Suprapubic skin (tissue), 4 donors: ENCODE measurements at regions not wholly inside any gene's neighbourhood (a gene's known extent, or its start where the extent isn't known, plus 50 kb on each side); places are given as distances from the start of the nearest gene placed in this dataset.
"Not testable (repeated sequence)": the region's sequence is repeated elsewhere in the genome, so short reads cannot be mapped to it uniquely, and the experiment has no call there.

Experiments
- DNase-seq, 2 donors: peaks; one replicate each; pipeline ENCODE4 v3.0.0-alpha.2; 2019; ENCODE audit warnings: low spot score in 2 of 2
- H3K27ac ChIP-seq: fragments of 200-600 bp; sonication (generic); one replicate; pipeline ENCODE4 v1.5.1; 2019
- H3K27me3 ChIP-seq: fragments of 200-600 bp; sonication (generic); one replicate; pipeline ENCODE4 v1.5.1; 2019
- H3K36me3 ChIP-seq: fragments of 200-600 bp; sonication (generic); one replicate; pipeline ENCODE4 v1.5.1; 2019
- H3K4me1 ChIP-seq: fragments of 200-600 bp; sonication (generic); one replicate; pipeline ENCODE4 v1.5.1; 2019
- H3K4me3 ChIP-seq: fragments of 200-600 bp; sonication (generic); one replicate; pipeline ENCODE4 v1.5.1; 2019; ENCODE audit warnings: mild to moderate bottlenecking
- H3K9me3 ChIP-seq: fragments of 200-600 bp; sonication (generic); one replicate; pipeline ENCODE4 v1.5.1; 2019
- CTCF ChIP-seq, 2 donors: fragments of 200-600 bp in 1 of 2; fragments of 450-650 bp in 1 of 2; sonication (generic) in 1 of 2; IDR thresholded peaks; one replicate each; pipeline ENCODE4 v1.5.1; 2016 to 2019; ENCODE audit warnings: antibody characterized with exemption in 2 of 2, mild to moderate bottlenecking in 1 of 2, moderate library complexity in 1 of 2
- EP300 ChIP-seq: sonication (generic); formaldehyde crosslinking; IDR thresholded peaks from one replicate; pipeline ENCODE4 v1.6.1; 2017; ENCODE audit warnings: antibody characterized with exemption
- POLR2A ChIP-seq, 2 donors: fragments of 450-650 bp; IDR thresholded peaks; one replicate each; pipeline ENCODE4 v1.6.1; 2017; ENCODE audit warnings: antibody characterized with exemption in 2 of 2, mild to moderate bottlenecking in 2 of 2, moderate library complexity in 2 of 2
- POLR2AphosphoS5 ChIP-seq, 3 donors: sonication (generic); formaldehyde crosslinking; IDR thresholded peaks; one replicate each; pipeline ENCODE4 v1.6.1; 2017; ENCODE audit warnings: antibody characterized with exemption in 3 of 3
- WGBS: methylation state at CpG from one replicate; pipeline ENCODE4 v1.1.5; 2018; 5-methylcytosine and 5-hydroxymethylcytosine counted together

GRCh38 chr10:30743586-30743985 is 114.0 kb upstream of the LYZL2 start:
- WGBS: 97% methylated on average over 3 of the region's 3 CpGs
- Histone ChIP-seq H3K27ac (peak overlapping the region; percentile 5), H3K27me3 (no peaks in the 10 kb centered on the region), H3K36me3 (no peaks in the 10 kb centered on the region), H3K4me3 (no peak overlapping the region), H3K4me1 (no peaks in the 10 kb centered on the region), H3K9me3 (no peaks in the 10 kb centered on the region)
- no peak for TF ChIP-seq CTCF (IDR thresholded peaks at IDR 0.05)
- TF ChIP-seq EP300: no peak
- no peak for TF ChIP-seq POLR2AphosphoS5 (IDR thresholded peaks at IDR 0.05)
- TF ChIP-seq POLR2A (IDR thresholded peaks at IDR 0.05): no peak
- no peak for DNase-seq

DNA sequence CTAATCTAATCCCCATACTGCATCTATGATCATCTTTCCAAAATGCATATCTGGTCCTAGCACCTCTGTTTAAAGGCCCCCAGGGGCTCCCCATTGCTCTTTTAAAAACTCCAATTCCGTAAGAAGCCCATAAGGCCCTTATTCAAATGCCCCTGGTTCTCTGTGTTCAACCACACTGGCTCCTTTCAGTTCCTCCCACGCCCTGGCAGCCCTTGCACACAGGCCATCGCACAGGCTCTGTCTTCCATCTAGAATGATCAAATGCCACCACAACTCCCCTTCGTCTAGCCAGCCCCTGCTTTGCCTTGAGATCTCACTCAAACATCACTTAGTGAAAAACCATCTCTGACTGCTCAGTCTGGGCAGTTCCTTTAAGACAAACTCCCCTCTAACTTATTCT is 112.9 kb upstream of the LYZL2 start:
- H3K36me3 ChIP-seq: no peaks in the 10 kb centered on the region
- no peak overlapping the region for H3K27ac ChIP-seq
- TF ChIP-seq POLR2AphosphoS5 (IDR thresholded peaks at IDR 0.05) (no peak), EP300 (no peak), CTCF (IDR thresholded peaks at IDR 0.05) (no peak)
- DNase-seq: peak in 1 of 2 donors; percentile 24
- H3K9me3 ChIP-seq: no peaks in the 10 kb centered on the region
- 88% methylated on average over 4 of the region's 4 CpGs for WGBS
- no peak overlapping the region for H3K4me3 ChIP-seq
- H3K27me3 ChIP-seq: no peaks in the 10 kb centered on the region
- no peaks in the 10 kb centered on the region for H3K4me1 ChIP-seq

DNA sequence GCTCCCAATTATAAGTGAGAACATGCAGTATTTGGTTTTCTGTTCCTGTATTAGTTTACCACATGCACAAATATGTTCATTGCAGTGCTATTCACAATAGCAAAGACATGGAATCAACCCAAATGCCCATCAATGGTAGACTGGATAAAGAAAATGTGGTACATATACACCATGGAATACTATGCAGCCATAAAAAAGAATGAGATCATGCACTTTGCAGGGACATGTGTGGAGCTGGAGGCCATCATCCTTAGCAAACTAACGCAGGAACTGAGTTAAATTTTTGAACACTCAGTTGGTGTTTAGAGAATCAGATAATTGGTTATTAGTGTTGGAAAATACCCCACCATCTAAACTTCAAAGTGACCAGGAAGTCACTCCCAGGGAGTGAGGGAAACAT is 111.2 kb upstream of the LYZL2 start:
- not testable (repeated sequence) for H3K27me3 ChIP-seq, H3K36me3 ChIP-seq, H3K4me1 ChIP-seq, DNase-seq, H3K4me3 ChIP-seq, H3K27ac ChIP-seq, H3K9me3 ChIP-seq
- WGBS: 77% methylated on average over 1 of the region's 1 CpG

DNA sequence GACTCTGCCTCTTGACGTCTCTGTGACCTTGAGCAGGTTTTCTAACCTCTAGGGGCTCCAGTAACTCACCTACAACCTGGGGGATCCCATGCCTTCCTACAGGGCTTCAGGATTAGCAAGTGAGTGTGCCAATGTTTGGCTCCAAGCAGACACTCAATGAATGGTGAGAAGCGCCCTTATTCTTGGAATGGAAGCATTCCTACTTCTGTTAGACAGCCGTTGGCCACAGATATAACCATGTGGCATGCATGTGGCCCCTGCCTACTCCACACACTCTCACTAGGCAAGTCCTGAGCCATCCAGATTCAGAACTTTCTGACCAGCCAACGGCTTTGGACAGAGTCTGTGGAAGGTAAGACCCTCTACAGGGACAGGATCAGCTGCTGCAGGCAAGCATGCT is 108.9 kb upstream of the LYZL2 start:
- Histone ChIP-seq H3K27ac (no peak overlapping the region), H3K4me3 (no peak overlapping the region), H3K4me1 (no peaks in the 10 kb centered on the region), H3K9me3 (no peaks in the 10 kb centered on the region), H3K36me3 (no peaks in the 10 kb centered on the region), H3K27me3 (no peaks in the 10 kb centered on the region)
- WGBS: 96% methylated on average over 3 of the region's 4 CpGs
- TF ChIP-seq POLR2A (IDR thresholded peaks at IDR 0.05): no peak
- no peak for TF ChIP-seq POLR2AphosphoS5 (IDR thresholded peaks at IDR 0.05)
- DNase-seq: no peak

DNA sequence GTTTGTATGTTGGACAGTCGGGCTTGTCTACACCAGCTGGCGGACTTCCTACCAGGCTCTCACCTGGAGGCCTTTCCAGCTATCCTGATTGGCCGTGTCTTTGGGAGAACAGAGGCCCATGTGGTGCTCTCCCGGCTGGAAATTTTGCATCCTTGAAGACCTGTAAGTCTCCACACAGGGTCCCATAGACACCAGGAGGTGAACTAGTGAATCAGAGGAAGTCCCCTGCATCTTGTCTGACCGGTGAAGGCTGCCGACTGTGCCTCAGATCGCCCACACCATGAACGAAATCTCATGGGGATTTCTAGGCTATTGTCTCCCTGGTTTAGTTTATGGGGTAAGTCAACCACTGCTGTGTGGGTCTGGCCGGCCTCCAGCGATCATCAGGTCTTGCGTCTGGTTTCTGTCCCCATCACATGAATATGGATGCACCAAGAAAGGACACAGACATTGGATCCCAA is 108.4 kb upstream of the LYZL2 start:
- 88% methylated on average over 11 of the region's 11 CpGs for WGBS
- no peaks in the 10 kb centered on the region for H3K27me3 ChIP-seq
- DNase-seq: peak in 1 of 2 donors; percentile 59
- H3K27ac ChIP-seq: no peak overlapping the region
- H3K9me3 ChIP-seq: no peaks in the 10 kb centered on the region
- no peaks in the 10 kb centered on the region for H3K36me3 ChIP-seq
- no peak for TF ChIP-seq POLR2AphosphoS5 (IDR thresholded peaks at IDR 0.05)
- no peak for TF ChIP-seq EP300
- TF ChIP-seq CTCF (IDR thresholded peaks at IDR 0.05): no peak
- TF ChIP-seq POLR2A (IDR thresholded peaks at IDR 0.05): no peak
- no peaks in the 10 kb centered on the region for H3K4me1 ChIP-seq
- no peak overlapping the region for H3K4me3 ChIP-seq

- peak in 1 of 2 donors; percentile 76 for DNase-seq
- Histone ChIP-seq H3K9me3 (no peaks in the 10 kb centered on the region), H3K27me3 (no peaks in the 10 kb centered on the region), H3K36me3 (no peaks in the 10 kb centered on the region), H3K27ac (no peak overlapping the region), H3K4me3 (no peak overlapping the region), H3K4me1 (no peaks in the 10 kb centered on the region)
- TF ChIP-seq POLR2AphosphoS5 (IDR thresholded peaks at IDR 0.05) (no peak), POLR2A (IDR thresholded peaks at IDR 0.05) (no peak), EP300 (no peak)
- 42% methylated on average over 10 of the region's 10 CpGs for WGBS
These were observed 107.2 kb upstream of the LYZL2 start for GRCh38 chr10:30736685-30737232.

- Histone ChIP-seq H3K27me3 (no peaks in the 10 kb centered on the region), H3K36me3 (no peaks in the 10 kb centered on the region), H3K4me1 (no peaks in the 10 kb centered on the region), H3K4me3 (no peak overlapping the region), H3K9me3 (no peaks in the 10 kb centered on the region), H3K27ac (no peak overlapping the region)
- no peak for TF ChIP-seq POLR2A (IDR thresholded peaks at IDR 0.05)
- no peak for TF ChIP-seq POLR2AphosphoS5 (IDR thresholded peaks at IDR 0.05)
- TF ChIP-seq EP300: no peak
- no peak for TF ChIP-seq CTCF (IDR thresholded peaks at IDR 0.05)
- WGBS: 72% methylated on average over 9 of the region's 9 CpGs
- no peak for DNase-seq
These were observed 105.3 kb upstream of the LYZL2 start for GRCh38 chr10:30734901-30735300.
